GM20000 (cell line): ENCODE measurements at regions not wholly inside any gene's neighbourhood (a gene's known extent, or its start where the extent isn't known, plus 50 kb on each side); places are given as distances from the start of the nearest gene placed in this dataset.

Source experiments
- DNase-seq: peaks from one replicate; pipeline ENCODE4 v3.0.0; 2012; ENCODE audit warnings: low spot score
- TF ChIP-seq, protein P1 (sequence below): IDR thresholded peaks from 2 replicates; pipeline ENCODE4 v1.5.1; 2012; ENCODE audit warnings: mild to moderate bottlenecking, control low read depth; ENCODE audit errors: extremely low read depth, missing control alignments

DNA sequence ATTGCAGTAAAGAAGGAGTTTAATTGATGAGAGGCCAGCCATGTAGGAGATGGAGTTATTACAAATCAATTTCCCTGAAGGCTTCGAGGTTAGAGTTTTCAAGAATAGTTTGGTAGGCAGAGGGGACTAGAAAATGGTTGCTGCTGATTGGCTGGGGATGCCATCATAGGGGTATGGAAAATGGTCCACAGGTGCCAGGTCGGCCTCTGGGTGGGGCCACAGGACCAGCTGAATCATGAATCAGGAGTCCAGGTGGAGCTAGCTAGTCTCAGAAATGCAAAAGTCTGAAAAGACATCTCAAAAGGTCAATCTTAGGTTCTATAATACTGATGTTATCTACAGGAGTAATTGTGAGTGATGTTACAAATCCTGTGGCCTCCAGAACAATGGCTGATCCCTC, 714.0 kb upstream of the GHITM start:
- TF ChIP-seq, protein P1, sequence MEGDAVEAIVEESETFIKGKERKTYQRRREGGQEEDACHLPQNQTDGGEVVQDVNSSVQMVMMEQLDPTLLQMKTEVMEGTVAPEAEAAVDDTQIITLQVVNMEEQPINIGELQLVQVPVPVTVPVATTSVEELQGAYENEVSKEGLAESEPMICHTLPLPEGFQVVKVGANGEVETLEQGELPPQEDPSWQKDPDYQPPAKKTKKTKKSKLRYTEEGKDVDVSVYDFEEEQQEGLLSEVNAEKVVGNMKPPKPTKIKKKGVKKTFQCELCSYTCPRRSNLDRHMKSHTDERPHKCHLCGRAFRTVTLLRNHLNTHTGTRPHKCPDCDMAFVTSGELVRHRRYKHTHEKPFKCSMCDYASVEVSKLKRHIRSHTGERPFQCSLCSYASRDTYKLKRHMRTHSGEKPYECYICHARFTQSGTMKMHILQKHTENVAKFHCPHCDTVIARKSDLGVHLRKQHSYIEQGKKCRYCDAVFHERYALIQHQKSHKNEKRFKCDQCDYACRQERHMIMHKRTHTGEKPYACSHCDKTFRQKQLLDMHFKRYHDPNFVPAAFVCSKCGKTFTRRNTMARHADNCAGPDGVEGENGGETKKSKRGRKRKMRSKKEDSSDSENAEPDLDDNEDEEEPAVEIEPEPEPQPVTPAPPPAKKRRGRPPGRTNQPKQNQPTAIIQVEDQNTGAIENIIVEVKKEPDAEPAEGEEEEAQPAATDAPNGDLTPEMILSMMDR, result no peak
- DNase-seq, result no peak

- DNase-seq, result no peak
- TF ChIP-seq, protein P1, result no peak
Observed at GRCh38 chr10:83427101-83427500, 712.2 kb upstream of the GHITM start.

GRCh38 chr10:83432261-83433045, 706.9 kb upstream of the GHITM start:
- TF ChIP-seq, protein P1, result no peak

GRCh38 chr10:83433705-83434104, 705.6 kb upstream of the GHITM start:
- DNase-seq, result no peak
- TF ChIP-seq, protein P1, result no peak

More at GRCh38 chr10:83432261-83433045, 706.9 kb upstream of the GHITM start:
- no peak for DNase-seq

- TF ChIP-seq, protein P1, result no peak
- DNase-seq, result no peak
Observed at GRCh38 chr10:83448013-83448412, 691.3 kb upstream of the GHITM start.

DNA sequence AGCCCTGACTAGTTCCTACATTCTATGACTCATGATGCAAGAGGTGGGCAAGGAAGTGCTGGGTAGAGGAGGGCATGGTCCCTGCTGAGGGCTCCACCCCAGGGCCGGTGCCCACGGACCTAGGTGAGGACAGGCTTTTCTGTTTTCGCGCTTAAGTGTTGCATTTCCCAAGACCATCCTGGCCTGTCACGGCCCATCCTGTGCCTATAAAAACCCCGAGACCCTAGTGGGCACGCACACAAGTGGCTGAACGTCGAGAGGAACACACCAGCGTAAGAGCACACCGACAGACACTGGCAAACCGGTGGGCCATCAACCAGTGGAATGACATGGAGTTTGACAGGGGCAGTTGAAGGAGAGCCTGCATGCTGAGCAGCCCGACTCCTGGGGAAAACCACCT, 680.7 kb upstream of the GHITM start:
- TF ChIP-seq, protein P1, result no peak
- no peak for DNase-seq

- no peak for DNase-seq
- TF ChIP-seq, protein P1, result no peak
Observed at GRCh38 chr10:83459124-83459523, 680.2 kb upstream of the GHITM start.
